Parathyroid adenoma (tissue), 2 donors: ENCODE measurements at regions not wholly inside any gene's neighbourhood (a gene's known extent, or its start where the extent isn't known, plus 50 kb on each side); places are given as distances from the start of the nearest gene placed in this dataset.

Experiments used
- H2AFZ ChIP-seq: fragments of 300-600 bp; sonication (generic); one replicate; pipeline ENCODE4 v1.7.0; 2017; ENCODE audit warnings: antibody characterized with exemption, mild to moderate bottlenecking
- H3K27ac ChIP-seq: fragments of 300-600 bp; sonication (generic); one replicate; pipeline ENCODE4 v1.7.0; 2017
- H3K27me3 ChIP-seq: fragments of 300-600 bp; sonication (generic); one replicate; pipeline ENCODE4 v1.7.0; 2017; ENCODE audit warnings: low read length; ENCODE audit not compliant: control insufficient read depth, insufficient read depth
- H3K36me3 ChIP-seq: fragments of 300-600 bp; sonication (generic); one replicate; pipeline ENCODE4 v1.7.0; 2017; ENCODE audit warnings: low read length; ENCODE audit not compliant: control insufficient read depth, insufficient read depth
- H3K4me1 ChIP-seq: fragments of 300-600 bp; sonication (generic); one replicate; pipeline ENCODE4 v1.7.0; 2017; ENCODE audit warnings: control low read depth
- H3K4me2 ChIP-seq: fragments of 300-600 bp; sonication (generic); one replicate; pipeline ENCODE4 v1.7.0; 2017; ENCODE audit warnings: low read length
- H3K4me3 ChIP-seq: fragments of 300-600 bp; sonication (generic); one replicate; pipeline ENCODE4 v1.7.0; 2017; ENCODE audit warnings: low read depth, low read length
- H3K79me2 ChIP-seq: fragments of 300-600 bp; sonication (generic); one replicate; pipeline ENCODE4 v1.7.0; 2017; ENCODE audit warnings: control low read depth
- H3K9ac ChIP-seq: fragments of 300-600 bp; sonication (generic); one replicate; pipeline ENCODE4 v1.7.0; 2017; ENCODE audit warnings: mild to moderate bottlenecking
- H3K9me3 ChIP-seq: fragments of 300-600 bp; sonication (generic); one replicate; pipeline ENCODE4 v1.7.0; 2017; ENCODE audit warnings: low read length; ENCODE audit not compliant: control insufficient read depth
- CTCF ChIP-seq: fragments of 300-600 bp; sonication (generic); IDR thresholded peaks from one replicate; pipeline ENCODE4 v1.7.0; 2017; ENCODE audit warnings: antibody characterized with exemption, mild to moderate bottlenecking
- donor health status: primary hyperparathyroidism.

DNA sequence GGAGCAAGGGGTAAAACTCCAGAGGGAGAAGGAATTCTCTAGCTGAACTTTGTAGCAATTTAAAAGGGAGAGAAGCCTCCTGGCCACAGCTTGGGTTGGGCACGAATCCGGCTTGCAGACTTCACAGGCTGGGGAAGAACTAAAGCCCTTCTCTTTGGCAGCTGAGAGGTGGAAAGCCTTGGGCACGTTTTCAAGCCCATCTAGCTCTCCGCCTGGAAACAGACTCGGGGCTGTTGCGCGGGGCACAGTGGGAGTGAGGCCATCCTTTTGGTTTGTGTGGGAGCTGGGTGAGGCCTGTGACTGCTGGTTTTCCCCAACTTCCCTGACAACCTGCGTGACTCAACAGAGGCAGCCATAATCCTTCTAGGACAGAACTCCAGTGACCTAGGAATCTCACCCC is 295.7 kb upstream of the ROBO1 start:
- Histone ChIP-seq H3K9me3 (no peaks in the 10 kb centered on the region), H3K79me2 (no peaks in the 10 kb centered on the region), H3K9ac (no peak overlapping the region), H3K36me3 (no peaks in the 10 kb centered on the region), H3K27ac (no peak overlapping the region), H3K27me3 (no peaks in the 10 kb centered on the region), H3K4me1 (no peaks in the 10 kb centered on the region), H3K4me2 (no peak overlapping the region), H3K4me3 (no peak overlapping the region), H2AFZ (no peak overlapping the region)
- no peak for TF ChIP-seq CTCF

GRCh38 chr3:80060664-80061063 is 292.9 kb upstream of the ROBO1 start:
- Histone ChIP-seq H3K27me3 (no peaks in the 10 kb centered on the region), H3K27ac (no peak overlapping the region), H3K79me2 (no peaks in the 10 kb centered on the region), H3K9ac (no peak overlapping the region), H3K36me3 (no peaks in the 10 kb centered on the region), H3K9me3 (no peaks in the 10 kb centered on the region), H2AFZ (no peak overlapping the region), H3K4me3 (no peak overlapping the region), H3K4me1 (no peaks in the 10 kb centered on the region), H3K4me2 (no peak overlapping the region)
- TF ChIP-seq CTCF, result no peak

DNA sequence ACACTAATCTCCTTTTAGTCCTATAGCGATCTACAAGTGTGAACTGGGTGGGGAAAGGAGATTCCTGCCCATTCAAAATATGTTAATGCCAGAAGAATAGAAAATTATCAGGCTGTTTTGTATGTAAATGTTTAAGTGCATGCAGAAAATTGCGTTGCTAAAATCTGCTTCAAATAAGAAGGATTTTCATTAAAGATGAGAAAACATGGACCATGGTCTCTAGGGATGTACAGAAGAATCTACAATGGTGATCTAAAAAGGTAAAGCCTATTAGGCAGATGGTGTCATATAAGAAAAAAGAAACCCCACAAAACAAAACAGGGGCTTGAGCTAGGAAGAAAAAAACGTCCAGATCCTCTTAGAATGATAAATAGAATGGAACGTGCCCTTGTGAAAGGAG is 287.5 kb upstream of the ROBO1 start:
- Histone ChIP-seq H3K4me1 (no peaks in the 10 kb centered on the region), H3K9me3 (no peaks in the 10 kb centered on the region), H3K4me2 (no peak overlapping the region), H3K9ac (no peak overlapping the region), H3K27ac (no peak overlapping the region), H3K36me3 (no peaks in the 10 kb centered on the region), H3K27me3 (no peaks in the 10 kb centered on the region), H3K4me3 (no peak overlapping the region), H3K79me2 (no peaks in the 10 kb centered on the region), H2AFZ (no peak overlapping the region)
- no peak for TF ChIP-seq CTCF

DNA sequence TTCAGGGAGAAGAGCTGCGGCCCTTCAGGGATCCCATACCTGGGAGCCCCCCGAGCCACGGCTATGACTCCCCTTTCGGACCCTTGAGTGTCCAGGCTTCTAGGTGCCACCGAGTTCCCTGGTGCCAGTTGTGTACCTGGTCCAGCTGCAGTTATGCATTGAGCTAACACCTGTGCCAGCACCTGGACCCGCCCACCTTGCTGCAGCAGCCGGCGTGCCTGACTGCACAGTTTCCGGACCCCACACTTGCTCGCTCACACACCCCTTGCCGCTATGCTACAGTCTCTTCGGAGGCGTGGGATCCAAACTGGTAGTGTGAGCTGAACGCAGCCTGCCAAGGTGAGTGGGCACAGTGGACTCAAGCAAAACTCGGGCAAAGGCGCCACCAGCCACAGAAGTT is 284.5 kb upstream of the ROBO1 start:
- no peaks in the 10 kb centered on the region for H3K79me2 ChIP-seq
- no peak overlapping the region for H3K4me3 ChIP-seq
- H3K4me2 ChIP-seq, result no peak overlapping the region
- H2AFZ ChIP-seq, result no peak overlapping the region
- H3K4me1 ChIP-seq, result no peaks in the 10 kb centered on the region
- H3K9ac ChIP-seq, result no peak overlapping the region
- no peak overlapping the region for H3K27ac ChIP-seq
- H3K27me3 ChIP-seq, result no peaks in the 10 kb centered on the region
- H3K36me3 ChIP-seq, result no peaks in the 10 kb centered on the region
- H3K9me3 ChIP-seq, result no peaks in the 10 kb centered on the region
- no peak for TF ChIP-seq CTCF

DNA sequence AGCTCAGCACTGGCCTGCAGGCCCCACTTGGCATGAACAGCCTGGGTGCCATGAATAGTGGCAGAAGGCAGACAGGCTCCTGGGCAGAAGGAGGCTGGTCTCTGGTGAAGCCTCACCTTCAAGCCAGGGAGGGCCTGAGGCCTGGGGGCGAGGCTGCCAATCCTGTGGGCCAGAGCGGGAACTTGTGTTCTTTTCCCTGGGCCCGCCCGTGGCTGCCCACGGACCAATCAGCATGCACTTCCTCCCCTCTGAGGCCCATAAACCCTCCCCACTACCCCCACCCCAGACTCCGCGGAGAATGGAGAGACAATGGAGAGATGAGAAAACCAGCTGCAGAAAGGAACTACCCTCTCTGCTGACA is 283.8 kb upstream of the ROBO1 start:
- no peaks in the 10 kb centered on the region for H3K9me3 ChIP-seq
- no peaks in the 10 kb centered on the region for H3K4me1 ChIP-seq
- no peaks in the 10 kb centered on the region for H3K36me3 ChIP-seq
- H3K4me3 ChIP-seq, result no peak overlapping the region
- H3K79me2 ChIP-seq, result no peaks in the 10 kb centered on the region
- no peaks in the 10 kb centered on the region for H3K27me3 ChIP-seq
- H3K9ac ChIP-seq, result no peak overlapping the region
- H3K4me2 ChIP-seq, result no peak overlapping the region
- H2AFZ ChIP-seq, result no peak overlapping the region
- TF ChIP-seq CTCF, result no peak
- H3K27ac ChIP-seq, result no peak overlapping the region
